ENCODE measurements at regions not wholly inside any gene's neighbourhood (a gene's known extent, or its start where the extent isn't known, plus 50 kb on each side); places are given as distances from the start of the nearest gene placed in this dataset.

- no peak for DNase-seq
Measured at GRCh38 chr6:45714006-45714730, 301.5 kb downstream of the CLIC5 start.
